HepG2 (cell line): ENCODE measurements at regions not wholly inside any gene's neighbourhood (a gene's known extent, or its start where the extent isn't known, plus 50 kb on each side); places are given as distances from the start of the nearest gene placed in this dataset.

ENCODE experiments used
- ATAC-seq: fragments of 200-7000 bp; cut with Tn5 transposase; 3 replicates; pipeline ENCODE4 v1.9.1; 2020; ENCODE audit warnings: mild to moderate bottlenecking, moderate library complexity
- BruUV-seq: library from RNA; stranded (reverse); fragments of 400-500 nt; replicated peaks from 2 replicates; lab custom pipeline; 2021; lab: Mats Ljungman, UMichigan
- CTCF ChIA-PET: fragments of 300-600 bp; formaldehyde crosslinking; extraction: SDS; loops from one replicate; lab custom pipeline; 2021; ENCODE audit warnings: low total read pairs, inconsistent platforms, low intra/inter-chr PET ratio; lab: Yijun Ruan, JAX
- POLR2A ChIA-PET: fragments of 350-600 bp; sonication (Branson Sonifier 250); formaldehyde crosslinking; loops from one replicate; lab custom pipeline; 2020; ENCODE audit warnings: antibody characterized with exemption, inconsistent platforms; lab: Yijun Ruan, JAX
- DNase-seq: peaks from one replicate; pipeline ENCODE4 v3.0.0-alpha.2; 2015; ENCODE audit warnings: low spot score
- FAIRE-seq: peaks from 3 replicates; lab custom pipeline; 2011; peaks lifted over from hg19 to GRCh38; lab: Jason Lieb, UNC
- H2AFZ ChIP-seq: one replicate; pipeline ENCODE4 v1.6.1; 2011; ENCODE audit warnings: low read length, inconsistent platforms
- H3K27ac ChIP-seq: fragments of 300-600 bp; 3 replicates; pipeline ENCODE4 v1.8.0; 2011; ENCODE audit warnings: mixed run types, mild to moderate bottlenecking, mixed read lengths, low read length, inconsistent platforms; ENCODE audit not compliant: insufficient read depth; ENCODE audit errors: extremely low read length
- H3K27me3 ChIP-seq, 2 experiments: fragments of 200-600 bp in 1 of 2; 2 replicates in 1 of 2; 3 replicates in 1 of 2; pipeline versions ENCODE4 v1.6.0 to v1.8.0; 2011; ENCODE audit warnings: low read length in 2 of 2, mild to moderate bottlenecking in 2 of 2, moderate library complexity in 2 of 2, inconsistent platforms in 1 of 2; ENCODE audit not compliant: insufficient read depth in 2 of 2, control insufficient read depth in 1 of 2
- H3K36me3 ChIP-seq, 2 experiments: fragments of 200-600 bp in 1 of 2; replicated peaks in 1 of 2; 2 replicates in 1 of 2; 3 replicates in 1 of 2; pipeline versions ENCODE4 v1.5.1 to v1.8.0; 2011; ENCODE audit warnings: low read length in 2 of 2, inconsistent platforms in 1 of 2; ENCODE audit not compliant: insufficient read depth in 2 of 2, control insufficient read depth in 1 of 2
- H3K4me1 ChIP-seq: 2 replicates; pipeline ENCODE4 v1.5.1; 2012; ENCODE audit warnings: low read length, inconsistent platforms; ENCODE audit not compliant: insufficient read depth
- H3K4me2 ChIP-seq: 2 replicates; pipeline ENCODE4 v1.6.0; 2011; ENCODE audit warnings: low read depth, low read length, inconsistent platforms
- H3K4me3 ChIP-seq, 3 experiments: fragments of 200-600 bp in 1 of 3; sonication (generic), shearing (Covaris generic) in 1 of 3; replicated peaks in 1 of 3; 2 replicates each; pipeline ENCODE4 v1.5.1; 2011 to 2016; ENCODE audit warnings: low read length in 3 of 3, inconsistent platforms in 2 of 3, low read depth in 2 of 3, mild to moderate bottlenecking in 2 of 3, control low read depth in 1 of 3, mixed read lengths in 1 of 3; ENCODE audit not compliant: insufficient read depth in 1 of 3
- H3K79me2 ChIP-seq: one replicate; pipeline ENCODE4 v1.6.1; 2011; ENCODE audit warnings: low read length, inconsistent platforms; ENCODE audit not compliant: insufficient read depth
- H3K9ac ChIP-seq: 2 replicates; pipeline ENCODE4 v1.6.0; 2011; ENCODE audit warnings: mild to moderate bottlenecking, low read depth, low read length, inconsistent platforms; ENCODE audit not compliant: insufficient read depth
- H3K9me3 ChIP-seq: 2 replicates; pipeline ENCODE4 v1.5.1; 2012; ENCODE audit warnings: mild to moderate bottlenecking, low read length
- H4K20me1 ChIP-seq: 2 replicates; pipeline ENCODE4 v1.6.0; 2011; ENCODE audit warnings: inconsistent platforms, mild to moderate bottlenecking, low read length, moderate library complexity; ENCODE audit not compliant: insufficient read depth
- ATF2 ChIP-seq: sonication (generic); formaldehyde crosslinking; IDR thresholded peaks from 2 replicates; pipeline ENCODE4 v1.4.0; 2020; ENCODE audit warnings: missing genetic modification reagents
- FOXJ3 ChIP-seq: sonication (generic); formaldehyde crosslinking; IDR thresholded peaks from 2 replicates; pipeline ENCODE4 v1.4.0; 2020; ENCODE audit warnings: missing genetic modification reagents, mild to moderate bottlenecking, borderline replicate concordance
- GATAD2A ChIP-seq: IDR thresholded peaks from 2 replicates; pipeline ENCODE4 v1.6.1; 2016
- JUND ChIP-seq: sonication (generic); formaldehyde crosslinking; IDR thresholded peaks from 2 replicates; pipeline ENCODE4 v1.8.0; 2022; ENCODE audit warnings: mild to moderate bottlenecking, missing genetic modification reagents
- PATZ1 ChIP-seq: sonication (generic); formaldehyde crosslinking; IDR thresholded peaks from 2 replicates; pipeline ENCODE4 v1.4.0; 2020; ENCODE audit warnings: missing genetic modification reagents
- SETDB1 ChIP-seq: sonication (generic); formaldehyde crosslinking; IDR thresholded peaks from 2 replicates; pipeline ENCODE4 v1.5.1; 2020; ENCODE audit warnings: missing genetic modification reagents, mild to moderate bottlenecking, borderline replicate concordance
- SNRNP70 ChIP-seq: fragments of 200-400 bp; formaldehyde crosslinking; IDR thresholded peaks from 2 replicates; pipeline ENCODE4 v1.6.1; 2017; ENCODE audit warnings: mild to moderate bottlenecking, low read depth, low read length, moderate library complexity
- TERF1 ChIP-seq: sonication (generic); formaldehyde crosslinking; IDR thresholded peaks from 2 replicates; pipeline ENCODE4 v1.8.0; 2022; ENCODE audit warnings: mild to moderate bottlenecking, missing genetic modification reagents, moderate library complexity
- THAP7 ChIP-seq: sonication (generic); formaldehyde crosslinking; IDR thresholded peaks from 2 replicates; pipeline ENCODE4 v1.8.1; 2023; ENCODE audit warnings: mild to moderate bottlenecking, missing genetic modification reagents
- ZBTB4 ChIP-seq: sonication (generic); formaldehyde crosslinking; IDR thresholded peaks from 2 replicates; pipeline ENCODE4 v1.4.0; 2020; ENCODE audit warnings: missing genetic modification reagents, mild to moderate bottlenecking, borderline replicate concordance
- ZBTB7A ChIP-seq: sonication (generic); formaldehyde crosslinking; IDR thresholded peaks from 2 replicates; pipeline ENCODE4 v1.8.0; 2022; ENCODE audit warnings: mild to moderate bottlenecking, missing genetic modification reagents
- ZKSCAN1 ChIP-seq: fragments of 150-350 bp; IDR thresholded peaks from 2 replicates; pipeline ENCODE4 v1.6.1; 2014; ENCODE audit warnings: low read length
- ZMAT3 ChIP-seq: sonication (generic); formaldehyde crosslinking; conservative IDR thresholded peaks from 2 replicates; pipeline ENCODE4 v1.7.0; 2021; ENCODE audit warnings: missing genetic modification reagents
- ZNF572 ChIP-seq: sonication (generic); formaldehyde crosslinking; IDR thresholded peaks from 2 replicates; pipeline ENCODE4 v1.5.1; 2020; ENCODE audit warnings: mild to moderate bottlenecking, missing genetic modification reagents
- ZNF670 ChIP-seq: sonication (generic); formaldehyde crosslinking; IDR thresholded peaks from 2 replicates; pipeline ENCODE4 v1.8.0; 2022; ENCODE audit warnings: mild to moderate bottlenecking, missing genetic modification reagents, borderline replicate concordance
- ZZZ3 ChIP-seq: sonication (generic); formaldehyde crosslinking; IDR thresholded peaks from 2 replicates; pipeline ENCODE4 v1.4.0; 2020; ENCODE audit warnings: missing genetic modification reagents, mild to moderate bottlenecking, borderline replicate concordance
- WGBS: methylation state at CpG from one replicate; pipeline ENCODE4 v1.1.6; 2017; ENCODE audit warnings: low lambda C conversion rate; 5-methylcytosine and 5-hydroxymethylcytosine counted together
- in situ Hi-C: cut with HindIII; loops from 2 replicates; pipeline ENCODE4 v1.10.0; 2017; ENCODE audit warnings: low pct_unique_long_range_greater_than_20kb; ENCODE audit not compliant: extremely low pct_ligation_motif_present
- intact Hi-C: fragments of 100-400 bp; cut with micrococcal nuclease; formaldehyde crosslinking; loops from one replicate; pipeline ENCODE4 v1.10.0; 2022; ENCODE audit not compliant: unreplicated experiment

- TF ChIP-seq SETDB1 (CRISPR knock-in tag), result no peak
- TF ChIP-seq ZNF670 (CRISPR knock-in tag), result no peak
- no peak for TF ChIP-seq ATF2 (CRISPR knock-in tag)
- TF ChIP-seq TERF1 (CRISPR knock-in tag), result no peak
- no peak for TF ChIP-seq GATAD2A (CRISPR knock-in tag)
- TF ChIP-seq, all 625 proteins: peak for 0
Measured at GRCh38 chr5:162529886-162530285, 462.3 kb downstream of the GABRG2 start (continued).

- no peaks in the 10 kb centered on the region for H4K20me1 ChIP-seq
- in situ Hi-C loops (no loop called here), intact Hi-C loops (no loop called here)
- CTCF ChIA-PET, result no interaction called here
- 0% methylated on average over 2 of the region's 2 CpGs for WGBS
- no peaks in the 10 kb centered on the region for H3K27me3 ChIP-seq
- DNase-seq (no peak), FAIRE-seq (no peak), ATAC-seq (no peak)
- no peak overlapping the region for H3K27ac ChIP-seq
- no peaks in the 10 kb centered on the region for H3K36me3 ChIP-seq
- no peaks in the 10 kb centered on the region for H3K4me1 ChIP-seq
- H2AFZ ChIP-seq, result no peak overlapping the region
- POLR2A ChIA-PET, result no interaction called here
- no TSS peak for BruUV-seq
- no peaks in the 10 kb centered on the region for H3K79me2 ChIP-seq
- no peak overlapping the region for H3K4me3 ChIP-seq
- no peak overlapping the region for H3K4me2 ChIP-seq
- H3K9me3 ChIP-seq, result peaks cover 69% of the 10 kb centered on the region
- H3K9ac ChIP-seq, result no peak overlapping the region
- no peak for TF ChIP-seq FOXJ3
- TF ChIP-seq ZBTB7A (CRISPR knock-in tag), result no peak
- TF ChIP-seq ZZZ3 (CRISPR knock-in tag), result no peak
- TF ChIP-seq ZBTB4 (CRISPR knock-in tag), result no peak
- no peak for TF ChIP-seq ZMAT3 (CRISPR knock-in tag)
- TF ChIP-seq THAP7 (CRISPR knock-in tag), result no peak
- no peak for TF ChIP-seq PATZ1
- TF ChIP-seq ZKSCAN1, result no peak
- no peak for TF ChIP-seq SNRNP70
- TF ChIP-seq ZNF572 (CRISPR knock-in tag), result no peak
- TF ChIP-seq JUND (CRISPR knock-in tag), result no peak
Measured at GRCh38 chr5:162543437-162543836, 475.9 kb downstream of the GABRG2 start.
